HEK293 (cell line): ENCODE measurements at regions not wholly inside any gene's neighbourhood (a gene's known extent, or its start where the extent isn't known, plus 50 kb on each side); places are given as distances from the start of the nearest gene placed in this dataset.

Source experiments
- CTCF ChIA-PET: fragments of 350-600 bp; formaldehyde crosslinking; extraction: SDS; loops from one replicate; lab custom pipeline; 2021; ENCODE audit warnings: antibody characterized with exemption; lab: Yijun Ruan, JAX
- POLR2A ChIA-PET: fragments of 300-600 bp; formaldehyde crosslinking; extraction: SDS; loops from one replicate; lab custom pipeline; 2020; ENCODE audit warnings: antibody characterized with exemption, inconsistent platforms; lab: Yijun Ruan, JAX
- H3K27ac ChIP-seq: fragments of 200-500 bp; sonication (Bioruptor generic); 2 replicates; pipeline ENCODE4 v1.5.1; 2014; ENCODE audit warnings: low read depth, low read length, control low read depth, inconsistent platforms; ENCODE audit errors: extremely low read depth
- H3K36me3 ChIP-seq, 2 experiments: fragments of 200-500 bp in 1 of 2; sonication (Bioruptor generic) in 1 of 2; 1 replicate in 1 of 2; 2 replicates in 1 of 2; pipeline ENCODE4 v1.5.1; 2014 to 2017; ENCODE audit warnings: inconsistent platforms in 2 of 2, low read length in 2 of 2; ENCODE audit not compliant: control insufficient read depth in 2 of 2, insufficient read depth in 1 of 2
- H3K4me1 ChIP-seq: fragments of 200-500 bp; sonication (Bioruptor generic); 2 replicates; pipeline ENCODE4 v1.5.1; 2014; ENCODE audit warnings: mild to moderate bottlenecking, low read length, inconsistent platforms; ENCODE audit not compliant: control insufficient read depth, insufficient read depth
- H3K4me3 ChIP-seq: 2 replicates; pipeline ENCODE4 v1.5.1; 2011; ENCODE audit warnings: low read depth, mild to moderate bottlenecking, control low read depth, low read length, moderate library complexity
- H3K9me3 ChIP-seq: fragments of 200-500 bp; sonication (Bioruptor generic); 2 replicates; pipeline ENCODE4 v1.5.1; 2014; ENCODE audit warnings: low read depth, low read length, inconsistent platforms; ENCODE audit not compliant: control insufficient read depth, insufficient read depth
- AEBP2 ChIP-seq: fragments of 450-650 bp; formaldehyde crosslinking; IDR thresholded peaks from 2 replicates; pipeline ENCODE4 v1.5.1; 2016; ENCODE audit warnings: missing biosample characterization, missing genetic modification characterization, borderline replicate concordance
- HIC1 ChIP-seq: fragments of 450-650 bp; formaldehyde crosslinking; IDR thresholded peaks from 2 replicates; pipeline ENCODE4 v1.5.1; 2016; ENCODE audit warnings: missing biosample characterization, missing genetic modification characterization
- KLF10 ChIP-seq: fragments of 450-650 bp; IDR thresholded peaks from 2 replicates; pipeline ENCODE4 v1.5.1; 2018; ENCODE audit warnings: missing biosample characterization, mild to moderate bottlenecking, missing genetic modification characterization
- ZBTB20 ChIP-seq: fragments of 450-650 bp; formaldehyde crosslinking; IDR thresholded peaks from 2 replicates; pipeline ENCODE4 v1.5.1; 2016; ENCODE audit warnings: missing biosample characterization, missing genetic modification characterization
- ZFHX2 ChIP-seq: fragments of 450-650 bp; formaldehyde crosslinking; conservative IDR thresholded peaks from 2 replicates; pipeline ENCODE4 v1.5.1; 2016; ENCODE audit warnings: missing biosample characterization, missing genetic modification characterization
- ZFP41 ChIP-seq: fragments of 450-650 bp; formaldehyde crosslinking; IDR thresholded peaks from 2 replicates; pipeline ENCODE4 v1.5.1; 2016; ENCODE audit warnings: missing biosample characterization, missing genetic modification characterization, borderline replicate concordance
- ZNF10 ChIP-seq: fragments of 450-650 bp; formaldehyde crosslinking; IDR thresholded peaks from 2 replicates; pipeline ENCODE4 v1.5.1; 2017; ENCODE audit warnings: missing biosample characterization, missing genetic modification characterization
- ZNF132 ChIP-seq: fragments of 450-650 bp; formaldehyde crosslinking; IDR thresholded peaks from 2 replicates; pipeline ENCODE4 v1.5.1; 2017; ENCODE audit warnings: missing biosample characterization, missing genetic modification characterization, borderline replicate concordance
- ZNF184 ChIP-seq: fragments of 450-650 bp; IDR thresholded peaks from 2 replicates; pipeline ENCODE4 v1.5.1; 2018; ENCODE audit warnings: missing biosample characterization, mild to moderate bottlenecking, missing genetic modification characterization
- ZNF211 ChIP-seq: fragments of 450-650 bp; formaldehyde crosslinking; IDR thresholded peaks from 2 replicates; pipeline ENCODE4 v1.5.1; 2016; ENCODE audit warnings: low read depth, missing biosample characterization, missing genetic modification characterization
- ZNF248 ChIP-seq: fragments of 450-650 bp; formaldehyde crosslinking; IDR thresholded peaks from 2 replicates; pipeline ENCODE4 v1.5.1; 2017; ENCODE audit warnings: missing biosample characterization, missing genetic modification characterization
- ZNF266 ChIP-seq: fragments of 450-650 bp; formaldehyde crosslinking; IDR thresholded peaks from 2 replicates; pipeline ENCODE4 v1.5.1; 2016; ENCODE audit warnings: missing biosample characterization, missing genetic modification characterization, low read depth
- ZNF302 ChIP-seq: fragments of 450-650 bp; formaldehyde crosslinking; IDR thresholded peaks from 2 replicates; pipeline ENCODE4 v1.5.1; 2016; ENCODE audit warnings: missing biosample characterization, missing genetic modification characterization, low read depth
- ZNF366 ChIP-seq: fragments of 450-650 bp; formaldehyde crosslinking; conservative IDR thresholded peaks from 2 replicates; pipeline ENCODE4 v1.5.1; 2016; ENCODE audit warnings: missing biosample characterization, missing genetic modification characterization
- ZNF391 ChIP-seq: fragments of 450-650 bp; formaldehyde crosslinking; IDR thresholded peaks from 2 replicates; pipeline ENCODE4 v1.5.1; 2016; ENCODE audit warnings: low read depth, missing biosample characterization, missing genetic modification characterization, borderline replicate concordance
- ZNF521 ChIP-seq: fragments of 450-650 bp; formaldehyde crosslinking; IDR thresholded peaks from 2 replicates; pipeline ENCODE4 v1.5.1; 2017; ENCODE audit warnings: missing biosample characterization, mild to moderate bottlenecking, missing genetic modification characterization
- ZNF571 ChIP-seq: fragments of 450-650 bp; formaldehyde crosslinking; IDR thresholded peaks from 2 replicates; pipeline ENCODE4 v1.5.0; 2017; ENCODE audit warnings: missing biosample characterization, missing genetic modification characterization
- ZNF623 ChIP-seq: fragments of 450-650 bp; formaldehyde crosslinking; IDR thresholded peaks from 2 replicates; pipeline ENCODE4 v1.5.1; 2016; ENCODE audit warnings: missing biosample characterization, missing genetic modification characterization
- ZNF624 ChIP-seq: fragments of 450-650 bp; formaldehyde crosslinking; IDR thresholded peaks from 2 replicates; pipeline ENCODE4 v1.5.1; 2017; ENCODE audit warnings: missing biosample characterization, missing genetic modification characterization
- ZNF658 ChIP-seq: fragments of 450-650 bp; formaldehyde crosslinking; IDR thresholded peaks from 2 replicates; pipeline ENCODE4; 2016; ENCODE audit warnings: missing biosample characterization, missing genetic modification characterization
- ZNF664 ChIP-seq: fragments of 450-650 bp; formaldehyde crosslinking; IDR thresholded peaks from 2 replicates; pipeline ENCODE4 v1.5.1; 2016; ENCODE audit warnings: missing biosample characterization, missing genetic modification characterization
- ZNF785 ChIP-seq: fragments of 450-650 bp; formaldehyde crosslinking; IDR thresholded peaks from 2 replicates; pipeline ENCODE4 v1.5.1; 2016; ENCODE audit warnings: missing biosample characterization, missing genetic modification characterization
- TF ChIP-seq, protein P1 (sequence below): fragments of 450-650 bp; formaldehyde crosslinking; IDR thresholded peaks from 2 replicates; pipeline ENCODE4 v1.5.1; 2016; ENCODE audit warnings: missing biosample characterization, missing genetic modification characterization
- TF ChIP-seq, protein P2 (sequence below): fragments of 450-650 bp; formaldehyde crosslinking; IDR thresholded peaks from 2 replicates; pipeline ENCODE4 v1.5.1; 2017; ENCODE audit warnings: missing biosample characterization, missing genetic modification characterization
- TF ChIP-seq, protein P3 (sequence below): fragments of 450-650 bp; formaldehyde crosslinking; optimal IDR thresholded peaks from 2 replicates; pipeline ENCODE3; 2016; ENCODE audit warnings: missing biosample characterization, mild to moderate bottlenecking, missing genetic modification characterization

DNA sequence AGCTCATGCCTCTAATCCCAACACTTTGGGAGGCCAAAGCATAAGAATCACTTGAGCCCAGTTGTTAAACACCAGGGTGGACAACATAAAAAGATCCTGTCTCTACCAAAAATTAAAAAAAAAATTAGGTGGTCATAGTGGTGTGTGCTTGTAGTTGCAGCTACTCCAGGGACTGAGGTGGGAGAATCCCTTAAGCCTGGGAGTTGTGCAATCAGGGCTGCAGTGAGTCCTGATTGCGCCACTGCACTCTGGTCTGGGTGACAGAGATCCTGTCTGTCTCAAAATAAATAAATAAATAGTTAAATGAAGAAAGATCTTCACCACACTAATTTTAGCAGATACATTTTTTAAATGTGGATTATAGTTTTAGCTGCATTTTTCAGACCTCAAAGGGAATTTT lies 433.2 kb downstream of the MAT2B start:
- H3K9me3 ChIP-seq = no peaks in the 10 kb centered on the region
- TF ChIP-seq ZNF624 (tag by site-specific recombination) (no peak), HIC1 (tag by site-specific recombination) (no peak), ZNF664 (no peak), ZFP41 (tag by site-specific recombination) (no peak), AEBP2 (tag by site-specific recombination) (no peak), ZNF266 (tag by site-specific recombination) (no peak), ZNF10 (no peak), ZNF248 (tag by site-specific recombination) (no peak), KLF10 (tag by site-specific recombination) (no peak)
- TF ChIP-seq, all 188 proteins: peak for 0
- H3K4me3 ChIP-seq = no peak overlapping the region
- no peaks in the 10 kb centered on the region for H3K36me3 ChIP-seq
- POLR2A ChIA-PET = no interaction called here
- no peak overlapping the region for H3K27ac ChIP-seq
- CTCF ChIA-PET = no interaction called here
- H3K4me1 ChIP-seq = no peaks in the 10 kb centered on the region

GRCh38 chr5:163941079-163941478 lies 435.7 kb downstream of the MAT2B start:
- Histone ChIP-seq H3K9me3 (no peaks in the 10 kb centered on the region), H3K27ac (no peak overlapping the region), H3K36me3 (no peaks in the 10 kb centered on the region), H3K4me3 (no peak overlapping the region), H3K4me1 (no peaks in the 10 kb centered on the region)
- ChIA-PET CTCF (interaction anchor here (0.6 to 0.9 kb wide), 3 partner anchors 60 to 1268 kb away, joined by 3 to 4 read pairs (median 3); no protein-coding TSS in a partner anchor), POLR2A (no interaction called here)
- TF ChIP-seq ZNF184 (tag by site-specific recombination) (no peak), ZNF785 (tag by site-specific recombination) (no peak), ZNF366 (tag by site-specific recombination) (no peak), ZNF132 (tag by site-specific recombination) (no peak), ZNF302 (tag by site-specific recombination) (no peak), ZFHX2 (tag by site-specific recombination) (no peak), ZNF521 (tag by site-specific recombination) (no peak), ZBTB20 (tag by site-specific recombination) (no peak), ZNF623 (tag by site-specific recombination) (no peak)

DNA sequence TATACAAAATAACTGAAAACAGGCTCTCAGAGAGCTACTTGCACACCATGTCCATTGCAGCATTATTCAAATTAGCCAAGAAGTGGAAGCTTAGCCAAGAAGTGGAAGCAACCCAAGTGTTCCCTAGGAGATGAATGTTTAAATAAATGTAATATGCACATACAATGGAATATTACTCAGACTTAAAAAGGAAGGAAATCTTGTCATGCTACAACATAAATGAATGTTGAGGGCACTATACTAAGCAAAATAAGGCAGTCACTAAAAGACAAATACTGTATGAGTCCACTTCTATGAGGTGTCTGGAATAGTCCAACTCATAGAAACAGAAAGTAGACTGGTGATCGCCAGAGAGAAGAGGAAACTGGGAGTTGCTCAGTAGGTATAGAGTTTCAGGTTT lies 438.1 kb downstream of the MAT2B start:
- ChIA-PET CTCF (no interaction called here), POLR2A (no interaction called here)
- TF ChIP-seq ZNF391 (tag by site-specific recombination) = no peak
- TF ChIP-seq ZFP41 (tag by site-specific recombination) = no peak
- TF ChIP-seq ZNF211 (tag by site-specific recombination) = no peak
- TF ChIP-seq ZNF571 (tag by site-specific recombination) = no peak
- TF ChIP-seq, protein P1, sequence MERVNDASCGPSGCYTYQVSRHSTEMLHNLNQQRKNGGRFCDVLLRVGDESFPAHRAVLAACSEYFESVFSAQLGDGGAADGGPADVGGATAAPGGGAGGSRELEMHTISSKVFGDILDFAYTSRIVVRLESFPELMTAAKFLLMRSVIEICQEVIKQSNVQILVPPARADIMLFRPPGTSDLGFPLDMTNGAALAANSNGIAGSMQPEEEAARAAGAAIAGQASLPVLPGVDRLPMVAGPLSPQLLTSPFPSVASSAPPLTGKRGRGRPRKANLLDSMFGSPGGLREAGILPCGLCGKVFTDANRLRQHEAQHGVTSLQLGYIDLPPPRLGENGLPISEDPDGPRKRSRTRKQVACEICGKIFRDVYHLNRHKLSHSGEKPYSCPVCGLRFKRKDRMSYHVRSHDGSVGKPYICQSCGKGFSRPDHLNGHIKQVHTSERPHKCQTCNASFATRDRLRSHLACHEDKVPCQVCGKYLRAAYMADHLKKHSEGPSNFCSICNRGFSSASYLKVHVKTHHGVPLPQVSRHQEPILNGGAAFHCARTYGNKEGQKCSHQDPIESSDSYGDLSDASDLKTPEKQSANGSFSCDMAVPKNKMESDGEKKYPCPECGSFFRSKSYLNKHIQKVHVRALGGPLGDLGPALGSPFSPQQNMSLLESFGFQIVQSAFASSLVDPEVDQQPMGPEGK (tag by site-specific recombination) = no peak
- TF ChIP-seq ZNF658 (tag by site-specific recombination) = no peak
- TF ChIP-seq, protein P2, sequence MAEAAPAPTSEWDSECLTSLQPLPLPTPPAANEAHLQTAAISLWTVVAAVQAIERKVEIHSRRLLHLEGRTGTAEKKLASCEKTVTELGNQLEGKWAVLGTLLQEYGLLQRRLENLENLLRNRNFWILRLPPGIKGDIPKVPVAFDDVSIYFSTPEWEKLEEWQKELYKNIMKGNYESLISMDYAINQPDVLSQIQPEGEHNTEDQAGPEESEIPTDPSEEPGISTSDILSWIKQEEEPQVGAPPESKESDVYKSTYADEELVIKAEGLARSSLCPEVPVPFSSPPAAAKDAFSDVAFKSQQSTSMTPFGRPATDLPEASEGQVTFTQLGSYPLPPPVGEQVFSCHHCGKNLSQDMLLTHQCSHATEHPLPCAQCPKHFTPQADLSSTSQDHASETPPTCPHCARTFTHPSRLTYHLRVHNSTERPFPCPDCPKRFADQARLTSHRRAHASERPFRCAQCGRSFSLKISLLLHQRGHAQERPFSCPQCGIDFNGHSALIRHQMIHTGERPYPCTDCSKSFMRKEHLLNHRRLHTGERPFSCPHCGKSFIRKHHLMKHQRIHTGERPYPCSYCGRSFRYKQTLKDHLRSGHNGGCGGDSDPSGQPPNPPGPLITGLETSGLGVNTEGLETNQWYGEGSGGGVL = no peak
- no peak for TF ChIP-seq ZNF624 (tag by site-specific recombination)
- TF ChIP-seq, protein P3, sequence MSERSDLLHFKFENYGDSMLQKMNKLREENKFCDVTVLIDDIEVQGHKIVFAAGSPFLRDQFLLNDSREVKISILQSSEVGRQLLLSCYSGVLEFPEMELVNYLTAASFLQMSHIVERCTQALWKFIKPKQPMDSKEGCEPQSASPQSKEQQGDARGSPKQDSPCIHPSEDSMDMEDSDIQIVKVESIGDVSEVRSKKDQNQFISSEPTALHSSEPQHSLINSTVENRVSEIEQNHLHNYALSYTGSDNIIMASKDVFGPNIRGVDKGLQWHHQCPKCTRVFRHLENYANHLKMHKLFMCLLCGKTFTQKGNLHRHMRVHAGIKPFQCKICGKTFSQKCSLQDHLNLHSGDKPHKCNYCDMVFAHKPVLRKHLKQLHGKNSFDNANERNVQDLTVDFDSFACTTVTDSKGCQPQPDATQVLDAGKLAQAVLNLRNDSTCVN (tag by site-specific recombination) = no peak

More for the DNA sequence above, 438.1 kb downstream of the MAT2B start:
- Histone ChIP-seq H3K9me3 (no peaks in the 10 kb centered on the region), H3K27ac (no peak overlapping the region), H3K36me3 (no peaks in the 10 kb centered on the region), H3K4me3 (no peak overlapping the region), H3K4me1 (no peaks in the 10 kb centered on the region)
